ENCODE measurements at regions not wholly inside any gene's neighbourhood (a gene's known extent, or its start where the extent isn't known, plus 50 kb on each side); places are given as distances from the start of the nearest gene placed in this dataset.

- no peak for TF ChIP-seq YY1 (IDR thresholded peaks at IDR 0.05; ENCODE audit: insufficient read depth, insufficient read length)
- no peak for TF ChIP-seq ZNF274 (IDR thresholded peaks at IDR 0.05; ENCODE audit: low read depth, low read length)
- TF ChIP-seq SUZ12 (IDR thresholded peaks at IDR 0.05; ENCODE audit: extremely low read depth, insufficient read depth, insufficient read length) = no peak
These were observed 100.9 kb upstream of the PARP11 start for GRCh38 chr12:3973973-3974644.
